Vagina (tissue), 2 donors: ENCODE measurements at regions not wholly inside any gene's neighbourhood (a gene's known extent, or its start where the extent isn't known, plus 50 kb on each side); places are given as distances from the start of the nearest gene placed in this dataset.

ENCODE experiments used
- POLR2A ChIP-seq, 2 donors: fragments of 450-650 bp; IDR thresholded peaks; one replicate each; pipeline ENCODE4 v1.6.1; 2017; ENCODE audit warnings: antibody characterized with exemption in 2 of 2, mild to moderate bottlenecking in 2 of 2, moderate library complexity in 2 of 2
- TF ChIP-seq, protein P1 (sequence below), 3 experiments: fragments of 450-650 bp in 2 of 3; fragments of 200-600 bp in 1 of 3; sonication (generic) in 1 of 3; IDR thresholded peaks; one replicate each; pipeline ENCODE4 v1.5.1; 2017 to 2019; ENCODE audit warnings: antibody characterized with exemption in 3 of 3, mild to moderate bottlenecking in 2 of 3, moderate library complexity in 2 of 3

DNA sequence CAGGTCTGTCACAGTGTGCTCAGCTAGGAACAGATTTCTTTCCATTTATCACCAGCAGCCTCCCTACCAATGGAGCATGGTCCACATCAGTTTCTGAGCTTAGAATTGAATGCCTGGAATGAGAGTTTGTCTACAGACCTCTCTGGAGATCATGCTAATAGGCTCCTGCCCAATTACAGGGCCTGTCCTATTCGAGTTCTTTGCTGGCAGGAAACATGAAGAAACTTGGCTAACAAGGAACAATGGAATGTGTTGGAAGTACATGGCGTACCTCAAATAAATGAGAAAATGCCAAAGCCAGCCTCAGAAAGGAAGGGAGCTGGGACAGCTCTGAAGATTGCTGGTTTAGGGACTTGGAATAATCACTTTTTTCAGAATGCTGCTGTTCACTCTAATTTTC is 186.0 kb upstream of the AKR1E2 start:
- TF ChIP-seq, protein P1, sequence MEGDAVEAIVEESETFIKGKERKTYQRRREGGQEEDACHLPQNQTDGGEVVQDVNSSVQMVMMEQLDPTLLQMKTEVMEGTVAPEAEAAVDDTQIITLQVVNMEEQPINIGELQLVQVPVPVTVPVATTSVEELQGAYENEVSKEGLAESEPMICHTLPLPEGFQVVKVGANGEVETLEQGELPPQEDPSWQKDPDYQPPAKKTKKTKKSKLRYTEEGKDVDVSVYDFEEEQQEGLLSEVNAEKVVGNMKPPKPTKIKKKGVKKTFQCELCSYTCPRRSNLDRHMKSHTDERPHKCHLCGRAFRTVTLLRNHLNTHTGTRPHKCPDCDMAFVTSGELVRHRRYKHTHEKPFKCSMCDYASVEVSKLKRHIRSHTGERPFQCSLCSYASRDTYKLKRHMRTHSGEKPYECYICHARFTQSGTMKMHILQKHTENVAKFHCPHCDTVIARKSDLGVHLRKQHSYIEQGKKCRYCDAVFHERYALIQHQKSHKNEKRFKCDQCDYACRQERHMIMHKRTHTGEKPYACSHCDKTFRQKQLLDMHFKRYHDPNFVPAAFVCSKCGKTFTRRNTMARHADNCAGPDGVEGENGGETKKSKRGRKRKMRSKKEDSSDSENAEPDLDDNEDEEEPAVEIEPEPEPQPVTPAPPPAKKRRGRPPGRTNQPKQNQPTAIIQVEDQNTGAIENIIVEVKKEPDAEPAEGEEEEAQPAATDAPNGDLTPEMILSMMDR (IDR thresholded peaks at IDR 0.05): no peak
- no peak for TF ChIP-seq POLR2A (IDR thresholded peaks at IDR 0.05)
